Fibroblast of mammary gland (primary cell): ENCODE measurements at regions not wholly inside any gene's neighbourhood (a gene's known extent, or its start where the extent isn't known, plus 50 kb on each side); places are given as distances from the start of the nearest gene placed in this dataset.
"Not testable (repeated sequence)": the region's sequence is repeated elsewhere in the genome, so short reads cannot be mapped to it uniquely, and the experiment has no call there.

Source experiments
- DNase-seq: peaks from one replicate; pipeline ENCODE4 v3.0.0-alpha.2; 2010; ENCODE audit warnings: low read depth
- H3K4me3 ChIP-seq: 2 replicates; pipeline ENCODE4 v1.5.1; 2011; ENCODE audit warnings: low read depth, mild to moderate bottlenecking, low read length, moderate library complexity; ENCODE audit not compliant: control insufficient read depth
- TF ChIP-seq, protein P1 (sequence below): conservative IDR thresholded peaks from 2 replicates; pipeline ENCODE4 v1.5.1; 2011; ENCODE audit warnings: low read depth, low read length, inconsistent platforms; ENCODE audit not compliant: control insufficient read depth, insufficient read depth

DNA sequence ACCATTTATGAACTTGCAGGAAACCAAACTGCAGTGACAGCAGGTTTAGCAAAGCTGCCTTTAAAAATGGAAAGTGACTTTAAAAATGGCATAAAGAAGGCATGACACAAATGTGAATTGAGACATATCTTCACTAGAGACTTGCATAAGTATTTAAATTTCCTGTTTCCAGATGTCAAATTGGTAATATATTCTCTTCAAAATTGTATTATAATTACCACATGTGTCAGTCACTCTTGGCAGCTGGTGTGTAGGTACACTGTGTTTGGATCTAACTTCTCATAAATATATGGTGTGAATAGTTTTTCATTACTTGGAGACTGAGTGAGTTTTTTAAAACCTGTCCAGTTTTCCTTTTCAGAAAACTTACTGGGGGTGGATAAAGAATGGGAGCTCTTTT lies 636.2 kb upstream of the SGO1 start:
- no peak overlapping the region for H3K4me3 ChIP-seq
- TF ChIP-seq, protein P1, sequence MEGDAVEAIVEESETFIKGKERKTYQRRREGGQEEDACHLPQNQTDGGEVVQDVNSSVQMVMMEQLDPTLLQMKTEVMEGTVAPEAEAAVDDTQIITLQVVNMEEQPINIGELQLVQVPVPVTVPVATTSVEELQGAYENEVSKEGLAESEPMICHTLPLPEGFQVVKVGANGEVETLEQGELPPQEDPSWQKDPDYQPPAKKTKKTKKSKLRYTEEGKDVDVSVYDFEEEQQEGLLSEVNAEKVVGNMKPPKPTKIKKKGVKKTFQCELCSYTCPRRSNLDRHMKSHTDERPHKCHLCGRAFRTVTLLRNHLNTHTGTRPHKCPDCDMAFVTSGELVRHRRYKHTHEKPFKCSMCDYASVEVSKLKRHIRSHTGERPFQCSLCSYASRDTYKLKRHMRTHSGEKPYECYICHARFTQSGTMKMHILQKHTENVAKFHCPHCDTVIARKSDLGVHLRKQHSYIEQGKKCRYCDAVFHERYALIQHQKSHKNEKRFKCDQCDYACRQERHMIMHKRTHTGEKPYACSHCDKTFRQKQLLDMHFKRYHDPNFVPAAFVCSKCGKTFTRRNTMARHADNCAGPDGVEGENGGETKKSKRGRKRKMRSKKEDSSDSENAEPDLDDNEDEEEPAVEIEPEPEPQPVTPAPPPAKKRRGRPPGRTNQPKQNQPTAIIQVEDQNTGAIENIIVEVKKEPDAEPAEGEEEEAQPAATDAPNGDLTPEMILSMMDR, result no peak
- no peak for DNase-seq

DNA sequence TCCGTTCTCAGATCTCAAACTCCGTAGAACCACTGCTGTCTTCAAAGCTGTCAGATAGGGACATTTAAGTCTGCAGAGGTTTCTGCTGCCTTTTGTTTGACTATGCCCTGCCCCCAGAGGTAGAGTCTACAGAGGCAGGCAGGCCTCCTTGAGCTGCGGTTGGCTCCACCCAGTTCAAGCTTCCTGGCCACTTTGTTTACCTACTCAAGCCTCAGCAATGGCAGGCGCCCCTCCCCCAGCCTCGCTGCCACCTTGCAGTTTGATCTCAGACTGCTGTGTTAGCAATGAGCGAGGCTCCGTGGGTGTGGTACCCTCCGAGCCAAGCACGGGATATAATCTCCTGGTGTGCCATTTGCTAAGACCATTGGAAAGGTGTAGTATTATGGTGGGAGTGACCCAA lies 634.9 kb upstream of the SGO1 start:
- not testable (repeated sequence) for H3K4me3 ChIP-seq, DNase-seq

DNA sequence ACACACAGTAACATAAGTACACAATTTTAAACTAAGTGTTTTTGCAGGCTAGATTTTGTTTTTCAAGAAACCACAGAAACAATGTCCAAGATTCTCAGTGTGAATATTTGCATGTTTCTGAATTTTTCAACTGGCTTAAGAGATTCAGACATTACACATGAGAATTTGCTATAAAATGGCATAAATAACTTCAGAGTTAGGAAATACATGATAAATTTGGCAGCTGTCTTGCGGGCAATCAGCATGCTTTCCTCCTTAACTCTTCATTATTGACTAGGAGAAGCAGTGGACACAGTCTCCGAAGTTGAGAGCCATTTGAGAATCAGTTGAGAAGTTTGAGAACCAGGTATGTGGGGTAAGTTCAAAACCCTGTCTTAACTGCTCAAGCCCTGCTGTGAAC lies 625.6 kb upstream of the SGO1 start:
- H3K4me3 ChIP-seq, result no peak overlapping the region
- TF ChIP-seq, protein P1, result no peak
- DNase-seq, result no peak

DNA sequence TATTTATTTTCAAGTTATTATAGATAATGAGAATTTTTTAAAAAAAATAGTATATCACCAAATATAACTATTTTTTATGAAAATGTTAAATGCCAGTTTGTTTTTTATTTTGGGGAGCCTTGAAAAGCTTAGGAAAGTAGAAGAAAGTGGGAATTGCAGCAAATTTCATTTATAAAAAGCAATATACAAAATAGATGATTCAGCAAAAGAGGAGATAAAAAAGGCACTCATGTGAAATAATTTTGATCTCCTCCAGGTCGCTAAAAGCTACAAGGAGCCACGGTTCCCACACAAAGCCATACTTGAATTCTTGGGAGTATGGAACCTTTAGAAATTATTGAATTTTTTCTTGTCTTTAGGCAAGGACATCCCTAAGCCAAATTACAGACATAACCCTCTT lies 625.0 kb upstream of the SGO1 start:
- TF ChIP-seq, protein P1, result no peak
- H3K4me3 ChIP-seq, result no peak overlapping the region
- DNase-seq, result no peak

DNA sequence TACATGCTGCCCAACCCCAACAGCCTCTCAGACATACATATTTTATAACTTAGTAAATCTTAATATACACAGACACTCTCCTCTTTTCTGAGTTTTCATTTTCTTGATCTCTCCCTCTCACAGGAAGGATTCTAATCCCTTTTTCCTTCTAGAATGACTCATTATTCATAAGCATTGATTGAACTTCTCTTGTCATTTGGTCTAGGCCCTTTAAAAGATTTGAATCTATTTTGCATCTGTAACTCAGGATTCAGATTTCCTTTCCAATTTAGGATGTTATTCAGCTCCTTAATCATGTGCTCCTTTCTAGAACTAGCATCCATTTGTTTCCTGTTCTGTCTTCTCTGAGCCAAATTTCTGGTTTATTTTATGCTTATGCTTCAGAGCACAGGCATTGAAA lies 624.5 kb upstream of the SGO1 start:
- no peak overlapping the region for H3K4me3 ChIP-seq
- TF ChIP-seq, protein P1, result no peak
- no peak for DNase-seq

DNA sequence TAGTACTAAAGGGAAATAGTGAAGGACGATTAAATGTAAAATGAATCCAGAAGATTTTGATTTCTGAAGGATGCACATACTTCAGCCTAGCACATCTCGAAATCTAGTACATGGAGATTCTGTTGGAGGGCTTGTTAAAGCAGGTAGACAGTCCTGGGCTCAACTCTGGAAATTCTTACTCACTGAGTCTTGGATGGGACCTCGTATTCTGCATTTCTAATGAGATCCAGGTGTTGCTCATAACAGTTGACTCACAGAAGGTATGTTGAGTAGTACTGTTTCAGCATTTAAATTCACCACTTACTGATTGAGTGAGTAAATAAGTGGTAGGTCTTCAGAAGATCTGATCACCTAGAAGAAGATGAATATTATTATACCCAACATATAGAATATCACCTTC lies 623.4 kb upstream of the SGO1 start:
- no peak for DNase-seq
- TF ChIP-seq, protein P1, result no peak
- H3K4me3 ChIP-seq, result no peak overlapping the region

DNA sequence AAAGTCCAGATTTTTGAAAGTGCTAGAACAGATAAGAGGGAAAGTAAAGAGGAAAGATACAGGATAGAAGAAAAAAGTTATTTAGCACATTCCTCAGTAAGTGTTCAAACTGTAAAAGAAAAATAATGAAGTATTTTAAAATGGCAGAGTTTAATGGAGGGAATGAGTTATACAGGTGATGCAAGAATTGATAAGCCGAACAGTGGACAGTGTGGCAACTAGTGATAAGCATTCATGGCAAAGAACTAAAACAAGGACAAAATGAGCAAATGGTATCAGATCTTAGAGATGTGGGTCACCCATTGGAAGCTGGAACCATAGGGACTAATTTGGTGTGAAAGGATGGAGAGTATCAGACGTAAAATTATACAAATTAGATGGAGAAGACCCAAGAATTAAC lies 622.9 kb upstream of the SGO1 start:
- TF ChIP-seq, protein P1, result no peak
- DNase-seq, result no peak
- H3K4me3 ChIP-seq, result no peak overlapping the region

DNA sequence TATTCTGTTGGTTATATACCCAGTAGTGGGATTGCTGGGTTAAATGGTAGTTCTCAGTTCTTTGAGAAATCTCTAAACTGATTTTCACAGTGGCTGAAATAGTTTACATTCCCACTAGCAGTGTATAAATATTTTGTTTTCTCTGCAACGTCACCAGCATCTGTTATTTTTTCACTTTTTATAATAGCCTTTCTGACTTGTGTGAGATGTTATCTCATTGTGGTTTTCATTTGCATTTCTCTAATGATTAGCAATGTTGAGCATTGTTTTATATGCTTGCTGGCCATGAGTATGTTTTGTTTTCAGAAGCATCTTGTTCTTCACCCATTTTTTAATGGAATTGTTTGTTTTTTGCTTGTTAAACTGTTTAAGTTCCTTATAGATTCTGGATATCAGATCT lies 612.7 kb upstream of the SGO1 start:
- TF ChIP-seq, protein P1, result no peak
- no peak for DNase-seq
- no peak overlapping the region for H3K4me3 ChIP-seq
